ENCODE measurements at regions not wholly inside any gene's neighbourhood (a gene's known extent, or its start where the extent isn't known, plus 50 kb on each side); places are given as distances from the start of the nearest gene placed in this dataset.

- TF ChIP-seq REST (IDR thresholded peaks at IDR 0.05), result no peak
Measured at GRCh38 chr14:105862581-105863239, 336.3 kb downstream of the TMEM121 start (continued).

- TF ChIP-seq GABPA (IDR thresholded peaks at IDR 0.05 in 1 of 2, conservative IDR thresholded peaks at IDR 0.05 in 1 of 2), result no peak
- no peak for DNase-seq (ENCODE audit: low spot score)
- Histone ChIP-seq H3K9me3 (ENCODE audit: control insufficient read depth in 4 of 4, low read length in 3 of 4) (no peaks in the 10 kb centered on the region), H3K27me3 (ENCODE audit: control insufficient read depth in 4 of 4, insufficient read depth in 4 of 4, low read length in 3 of 4) (peaks cover 0 to 4% (median 0%) of the 10 kb centered on the region in 4 donors), H3K36me3 (ENCODE audit: control insufficient read depth in 4 of 4, insufficient read depth in 3 of 4, low read depth in 1 of 4, low read length in 3 of 4) (no peaks in the 10 kb centered on the region), H3K9ac (ENCODE audit: low read depth in 1 of 2, low read length in 2 of 2) (no peak overlapping the region), H3K27ac (ENCODE audit: low read depth in 1 of 2, low read length in 2 of 2) (no peak overlapping the region), H3K4me1 (ENCODE audit: control insufficient read depth in 4 of 4, insufficient read depth in 4 of 4, low read length in 3 of 4) (no peaks in the 10 kb centered on the region), H3K4me3 (ENCODE audit: low read depth in 1 of 3, low read length in 3 of 3) (no peak overlapping the region)
- 71% methylated on average over 25 of the region's 25 CpGs for WGBS
Measured at GRCh38 chr14:105863296-105864108, 337.1 kb downstream of the TMEM121 start.

- Histone ChIP-seq H3K27ac (ENCODE audit: low read depth in 1 of 2, low read length in 2 of 2) (no peak overlapping the region), H3K4me3 (ENCODE audit: low read depth in 1 of 3, low read length in 3 of 3) (no peak overlapping the region), H3K9ac (ENCODE audit: low read depth in 1 of 2, low read length in 2 of 2) (no peak overlapping the region), H3K27me3 (ENCODE audit: control insufficient read depth in 4 of 4, insufficient read depth in 4 of 4, low read length in 3 of 4) (peaks cover 0 to 4% (median 0%) of the 10 kb centered on the region in 4 donors), H3K9me3 (ENCODE audit: control insufficient read depth in 4 of 4, low read length in 3 of 4) (no peaks in the 10 kb centered on the region), H3K36me3 (ENCODE audit: control insufficient read depth in 4 of 4, insufficient read depth in 3 of 4, low read depth in 1 of 4, low read length in 3 of 4) (no peaks in the 10 kb centered on the region), H3K4me1 (ENCODE audit: control insufficient read depth in 4 of 4, insufficient read depth in 4 of 4, low read length in 3 of 4) (no peaks in the 10 kb centered on the region)
- 71% methylated on average over 13 of the region's 13 CpGs for WGBS
- no peak for DNase-seq (ENCODE audit: low spot score)
- no peak for TF ChIP-seq CTCF (IDR thresholded peaks at IDR 0.05; ENCODE audit: low read depth, low read length, missing input control)
- no peak for TF ChIP-seq ZBTB33 (IDR thresholded peaks at IDR 0.05)
- no peak for TF ChIP-seq NR2F2 (IDR thresholded peaks at IDR 0.05)
Measured at GRCh38 chr14:105864116-105864515, 337.7 kb downstream of the TMEM121 start.
